Pons (tissue), 1 donor: ENCODE measurements at regions not wholly inside any gene's neighbourhood (a gene's known extent, or its start where the extent isn't known, plus 50 kb on each side); places are given as distances from the start of the nearest gene placed in this dataset.

Source experiments
- DNase-seq: peaks from one replicate; pipeline ENCODE4 v3.0.0-alpha.2; 2016; ENCODE audit warnings: low spot score

DNA sequence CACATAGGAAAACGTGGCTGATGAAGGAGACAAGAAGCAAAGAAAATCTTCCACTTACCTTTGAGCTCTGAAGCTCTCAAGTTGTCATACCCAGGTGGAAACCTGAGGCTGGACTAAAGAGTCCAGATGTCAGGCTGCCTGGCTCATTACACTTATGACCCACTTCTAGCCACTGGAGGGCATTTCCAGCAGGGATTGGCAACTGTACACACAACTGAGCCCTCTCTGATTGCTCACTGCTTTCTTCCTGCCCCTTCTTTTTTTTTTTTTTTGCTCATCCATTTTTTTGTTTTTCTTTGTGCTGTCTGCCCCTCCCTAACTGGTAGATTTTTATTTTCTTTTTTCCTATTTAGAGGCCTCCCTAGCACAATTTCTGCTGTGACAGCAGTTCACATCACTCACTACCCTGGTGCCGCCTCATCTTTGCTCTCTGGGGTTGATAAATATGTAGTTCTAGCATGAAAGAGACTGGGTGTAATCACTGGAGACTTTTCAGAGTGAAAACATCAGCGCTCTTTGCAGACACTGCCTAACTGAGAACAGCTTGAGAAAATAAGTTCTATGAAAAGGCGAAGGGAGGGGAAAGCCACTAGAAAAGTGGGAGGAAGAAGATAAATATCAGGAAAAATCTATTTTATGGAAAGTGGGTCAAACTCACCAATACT, 334.5 kb downstream of the NUF2 start:
- DNase-seq = no peak

DNA sequence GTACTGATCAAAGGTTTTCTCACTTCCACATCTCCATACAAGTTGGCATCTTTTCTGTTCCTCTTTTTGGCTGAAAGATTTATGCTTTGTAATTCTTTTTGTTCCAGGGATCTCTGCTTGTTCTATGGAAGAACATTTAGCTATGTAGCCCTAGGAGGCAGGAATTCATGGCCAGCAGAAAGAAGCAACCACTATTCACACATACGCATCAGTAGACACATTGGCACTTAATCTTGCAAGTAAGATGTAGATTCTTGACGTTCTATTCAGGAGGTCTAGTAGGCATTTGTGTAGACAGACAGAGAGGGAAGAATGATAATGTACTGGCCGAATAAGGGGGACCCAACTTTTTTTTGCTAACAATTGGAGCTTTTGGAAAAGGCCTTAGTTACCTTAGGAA, 336.0 kb downstream of the NUF2 start:
- no peak for DNase-seq

- DNase-seq = no peak
These were observed 339.6 kb downstream of the NUF2 start for GRCh38 chr1:163661391-163661790.

GRCh38 chr1:163664671-163665335, 343.0 kb downstream of the NUF2 start:
- DNase-seq = no peak

- DNase-seq = no peak
These were observed 346.7 kb downstream of the NUF2 start for GRCh38 chr1:163668472-163668871.

GRCh38 chr1:163670989-163671757, 349.4 kb downstream of the NUF2 start:
- no peak for DNase-seq

- no peak for DNase-seq
These were observed 351.4 kb downstream of the NUF2 start for GRCh38 chr1:163672976-163673758.

DNA sequence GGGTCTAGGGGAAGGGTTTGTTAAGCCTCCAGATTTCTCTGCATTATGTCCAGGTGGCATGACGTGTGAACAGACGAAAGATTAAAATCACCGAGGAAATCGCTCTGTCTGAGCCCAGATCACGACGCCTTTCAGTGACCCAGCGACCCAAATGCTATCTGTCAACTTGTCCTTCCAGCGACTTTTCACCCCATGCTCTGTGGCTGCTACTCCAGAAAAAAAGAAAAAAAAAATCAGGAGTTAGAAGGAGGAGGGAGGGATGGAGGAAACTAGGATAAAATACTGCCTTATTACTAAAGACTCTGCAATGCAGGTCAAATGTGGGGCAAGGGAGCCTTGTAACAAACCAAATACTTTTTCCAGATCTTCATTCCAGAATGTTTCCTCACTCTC, 352.0 kb downstream of the NUF2 start:
- no peak for DNase-seq

DNA sequence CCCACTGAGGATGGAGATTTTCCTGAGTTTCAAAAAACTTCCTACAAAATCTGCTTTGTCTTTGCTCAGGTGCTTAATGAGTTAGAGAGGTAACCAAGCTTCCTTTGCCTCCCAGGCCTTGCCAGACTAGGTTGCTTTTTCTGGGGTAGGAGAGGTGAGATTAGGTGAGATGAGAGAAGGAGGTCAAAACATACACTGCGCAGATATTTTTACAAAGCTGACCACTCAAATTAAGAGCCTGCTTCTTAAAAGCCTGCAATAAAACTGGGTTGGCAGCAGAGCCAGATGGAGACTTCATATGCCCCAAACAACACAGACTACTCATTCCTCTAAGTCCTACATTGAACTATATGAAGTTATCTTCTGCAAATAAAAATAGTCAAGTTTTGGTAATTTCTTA, 352.5 kb downstream of the NUF2 start:
- no peak for DNase-seq

DNA sequence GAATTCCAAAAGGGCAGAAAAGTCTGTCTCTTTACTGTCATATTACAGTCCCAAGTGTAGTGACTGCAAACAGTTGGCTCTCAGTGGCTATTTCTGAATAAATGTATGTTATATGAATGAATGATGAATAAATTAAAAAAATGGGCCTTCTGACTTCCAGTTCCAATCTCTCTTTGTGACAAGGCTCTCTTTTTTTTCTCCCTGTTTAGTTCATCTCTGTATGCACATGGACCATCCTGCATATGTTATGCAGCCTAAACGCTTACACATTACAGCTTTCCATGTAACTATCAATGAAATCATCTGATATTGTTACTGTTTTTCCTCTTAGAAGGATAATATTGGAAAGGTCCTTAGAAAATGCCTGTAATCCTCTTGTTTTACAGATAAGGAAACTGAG, 363.0 kb downstream of the NUF2 start:
- DNase-seq = no peak

- no peak for DNase-seq
These were observed 370.5 kb downstream of the NUF2 start for GRCh38 chr1:163692266-163692665.

DNA sequence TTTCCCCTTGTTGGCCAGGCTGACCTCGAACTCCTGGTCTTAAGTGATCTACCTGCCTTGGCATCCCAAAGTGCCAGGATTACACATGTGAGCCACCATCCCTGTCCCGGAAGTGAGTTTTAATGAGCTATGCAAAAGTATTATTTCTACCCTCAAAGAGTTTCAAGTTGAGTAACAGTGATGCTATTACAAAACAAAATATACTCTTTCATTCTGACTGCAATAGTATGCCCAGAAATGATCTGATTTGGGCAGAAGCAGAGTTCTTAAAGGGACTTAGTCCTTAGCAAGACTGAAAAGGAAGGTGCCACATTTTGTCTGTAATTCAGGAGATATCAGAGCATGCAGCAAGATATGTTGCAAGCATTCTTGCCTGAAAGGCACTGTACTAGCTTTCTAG, 375.4 kb downstream of the NUF2 start:
- DNase-seq = no peak

GRCh38 chr1:163701783-163702374, 380.1 kb downstream of the NUF2 start:
- DNase-seq = no peak

DNA sequence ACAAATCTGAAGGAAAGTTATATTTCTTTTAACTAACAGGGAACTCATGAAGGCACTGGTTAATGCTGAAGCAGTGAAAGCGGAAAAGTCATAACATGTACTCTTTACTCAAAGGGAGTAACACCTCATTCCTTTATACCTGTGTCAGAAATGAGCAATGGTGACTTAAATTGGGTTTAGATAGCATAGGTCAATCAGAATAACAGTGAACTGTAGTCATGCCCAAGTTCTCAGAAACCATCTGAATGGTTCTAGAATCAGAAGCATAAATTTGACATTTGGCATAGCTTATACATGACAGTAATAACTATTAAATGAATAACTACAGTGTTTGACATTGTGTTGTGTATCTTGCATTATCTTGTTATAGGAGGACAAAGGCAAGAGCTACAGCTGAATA, 382.0 kb downstream of the NUF2 start:
- DNase-seq = no peak

DNA sequence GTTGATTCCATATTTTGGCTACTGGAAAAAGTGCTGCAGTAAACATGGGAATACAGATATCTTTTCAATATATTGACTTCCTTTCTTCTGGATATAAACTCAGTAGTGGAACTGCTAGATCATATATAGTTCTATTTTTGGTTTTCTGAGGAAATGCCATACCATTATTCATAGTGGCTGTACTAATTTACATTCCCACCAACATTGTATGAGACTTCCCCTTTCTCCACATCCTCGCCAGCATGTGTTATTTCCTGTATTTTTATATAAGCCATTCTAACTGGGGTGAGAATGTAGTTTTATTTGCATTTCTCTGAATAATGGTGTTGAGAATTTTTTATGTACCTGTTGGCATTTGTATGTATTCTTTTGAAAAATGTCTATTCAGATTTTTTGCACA, 385.2 kb downstream of the NUF2 start:
- DNase-seq = no peak

GRCh38 chr1:163709636-163710035, 387.9 kb downstream of the NUF2 start:
- no peak for DNase-seq

GRCh38 chr1:163712321-163712720, 390.6 kb downstream of the NUF2 start:
- no peak for DNase-seq

DNA sequence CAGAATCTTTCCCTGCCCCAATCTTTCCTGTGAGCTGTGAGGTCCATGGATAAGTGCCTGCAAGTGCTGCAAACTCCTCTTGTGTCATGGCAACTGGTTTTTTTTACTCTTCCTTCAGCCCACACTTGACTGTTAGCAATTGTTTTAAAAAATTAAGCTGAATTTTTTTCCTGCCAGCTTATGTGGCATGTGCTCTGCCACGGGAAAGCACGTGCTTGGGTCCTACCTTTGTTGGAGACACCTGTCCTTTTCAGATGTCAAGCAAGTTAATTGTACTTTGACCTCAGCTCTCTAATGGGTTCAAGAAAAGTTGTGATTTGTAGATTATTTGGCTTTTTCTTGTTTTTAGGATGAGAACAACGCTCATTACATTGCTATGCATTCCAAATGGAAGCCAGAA, 398.5 kb downstream of the NUF2 start:
- no peak for DNase-seq

GRCh38 chr1:163725551-163725950, 403.8 kb downstream of the NUF2 start:
- no peak for DNase-seq

DNA sequence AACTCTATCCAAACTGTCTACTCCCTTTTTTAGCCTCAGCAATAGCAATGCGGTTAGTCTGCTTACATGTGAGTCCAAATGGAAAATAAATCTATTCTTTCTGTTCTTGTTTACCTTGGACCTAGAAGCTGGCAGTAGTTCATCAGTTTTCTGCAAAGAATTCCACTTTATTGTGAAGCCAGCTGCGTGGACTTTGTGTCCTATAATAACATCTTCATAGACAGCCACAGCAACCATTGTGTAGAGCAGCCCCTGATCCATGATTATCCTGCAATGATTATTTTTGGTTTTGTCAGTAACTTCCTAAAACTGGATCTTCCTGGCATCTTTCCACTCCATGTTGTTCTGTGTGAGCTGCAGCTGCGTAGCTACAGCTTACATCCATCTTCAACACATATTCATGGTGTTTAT, 408.7 kb downstream of the NUF2 start:
- DNase-seq = no peak

- no peak for DNase-seq
These were observed 415.5 kb downstream of the NUF2 start for GRCh38 chr1:163737261-163737660.

GRCh38 chr1:163744301-163744887, 422.6 kb downstream of the NUF2 start:
- no peak for DNase-seq
